GM18873 (cell line): ENCODE measurements at regions not wholly inside any gene's neighbourhood (a gene's known extent, or its start where the extent isn't known, plus 50 kb on each side); places are given as distances from the start of the nearest gene placed in this dataset.

ENCODE experiments used
- ATAC-seq: cut with Tn5 transposase; IDR thresholded peaks from one replicate; pipeline ENCODE4 v1.9.1; 2021; ENCODE audit warnings: mild to moderate bottlenecking, moderate library complexity, moderate number of reproducible peaks; ENCODE audit not compliant: unreplicated experiment, low FRiP score

DNA sequence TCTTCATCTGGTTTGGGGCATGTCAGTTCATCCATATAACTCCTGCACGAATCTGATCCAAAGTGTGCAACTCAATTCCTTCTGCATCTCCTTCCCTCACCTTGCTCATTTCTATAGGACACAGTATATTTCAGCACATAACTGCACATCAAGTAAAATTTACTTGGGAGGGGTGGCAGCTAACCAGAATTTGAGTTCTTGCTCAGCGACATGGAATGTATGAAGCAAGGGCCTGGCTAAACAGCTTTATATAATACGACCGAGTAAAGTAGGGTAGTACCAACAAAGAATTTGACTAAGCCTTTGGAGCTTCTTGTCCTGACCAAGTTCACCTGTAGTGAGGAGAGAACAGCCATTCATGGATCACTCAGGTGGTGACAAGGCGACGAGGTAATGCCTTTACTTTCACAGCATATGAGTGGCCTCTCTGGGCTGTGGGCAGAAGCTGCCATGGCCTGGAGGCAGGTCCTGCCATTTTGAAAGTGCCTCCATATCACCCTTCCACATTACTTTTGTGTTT is 570.2 kb upstream of the TNP1 start:
- ATAC-seq: no peak

- no peak for ATAC-seq
These were observed 562.0 kb upstream of the TNP1 start for GRCh38 chr2:217421834-217422233.

DNA sequence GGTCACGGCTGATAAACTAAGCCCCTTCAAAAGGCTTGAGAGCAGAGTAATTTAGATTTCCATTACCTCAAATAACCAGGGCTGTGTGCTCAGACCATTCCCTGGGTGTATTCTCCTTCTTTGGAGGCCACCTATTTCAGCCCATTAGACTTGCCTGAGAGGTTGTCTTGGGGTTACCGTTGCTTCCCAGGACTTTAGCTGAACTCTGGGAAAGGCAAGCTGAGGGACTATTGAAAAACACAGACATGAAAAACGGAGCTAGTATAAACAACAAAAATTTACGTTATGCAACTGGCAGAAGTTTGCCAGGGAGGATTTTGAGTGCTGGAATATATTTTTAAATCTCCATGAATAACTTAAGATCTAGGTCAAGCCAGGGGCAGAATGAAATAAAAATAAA is 561.0 kb upstream of the TNP1 start:
- no peak for ATAC-seq

DNA sequence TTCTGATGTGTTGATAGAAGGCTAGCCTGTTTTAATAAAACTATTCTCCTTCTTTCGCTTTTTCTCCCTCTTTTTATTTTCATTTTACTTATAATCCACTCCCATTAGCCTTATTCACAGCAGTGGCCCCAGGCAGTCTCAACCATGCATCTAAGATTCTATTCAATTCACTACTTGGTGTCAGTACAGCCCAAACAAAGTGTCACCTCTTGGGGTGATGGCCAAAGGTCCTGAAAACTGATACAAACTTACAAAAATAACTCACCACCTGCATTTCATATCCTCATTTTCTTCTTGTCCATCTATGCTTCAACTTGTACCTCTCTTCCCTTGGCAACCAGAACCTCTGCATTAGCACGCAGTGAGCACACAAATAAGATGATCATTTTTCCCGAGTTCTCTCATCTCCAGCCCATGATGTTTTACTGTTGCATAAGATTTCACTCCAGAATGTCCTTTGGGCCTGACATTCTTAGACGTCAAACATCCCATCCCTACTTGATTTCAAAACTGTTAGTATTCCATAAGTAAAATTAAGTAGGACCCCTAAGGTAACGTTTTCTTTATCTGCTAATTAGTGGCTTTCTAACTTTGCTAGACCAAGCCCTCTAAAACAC is 559.3 kb upstream of the TNP1 start:
- no peak for ATAC-seq

GRCh38 chr2:217418544-217418943 is 558.7 kb upstream of the TNP1 start:
- ATAC-seq: no peak

DNA sequence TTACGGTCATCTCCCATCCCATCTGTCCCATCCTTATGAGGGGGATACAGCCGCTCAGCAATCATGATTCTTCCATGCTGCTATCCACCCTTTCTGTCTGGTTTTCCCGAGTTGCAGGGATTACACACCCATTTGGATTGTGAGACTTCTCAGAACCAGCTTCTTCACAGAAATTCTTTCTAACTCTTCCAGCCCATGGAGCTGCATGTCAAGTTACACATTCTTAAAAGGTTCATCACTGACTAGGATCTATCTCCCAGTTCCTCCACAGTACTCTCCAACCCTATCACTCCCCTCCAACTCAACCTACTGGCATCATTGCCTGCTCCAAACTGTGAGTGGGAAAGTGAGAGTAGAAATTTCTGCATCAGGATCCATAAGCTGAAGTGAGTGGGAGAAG is 558.2 kb upstream of the TNP1 start:
- no peak for ATAC-seq

- ATAC-seq: no peak
These were observed 557.7 kb upstream of the TNP1 start for GRCh38 chr2:217417536-217417935.

DNA sequence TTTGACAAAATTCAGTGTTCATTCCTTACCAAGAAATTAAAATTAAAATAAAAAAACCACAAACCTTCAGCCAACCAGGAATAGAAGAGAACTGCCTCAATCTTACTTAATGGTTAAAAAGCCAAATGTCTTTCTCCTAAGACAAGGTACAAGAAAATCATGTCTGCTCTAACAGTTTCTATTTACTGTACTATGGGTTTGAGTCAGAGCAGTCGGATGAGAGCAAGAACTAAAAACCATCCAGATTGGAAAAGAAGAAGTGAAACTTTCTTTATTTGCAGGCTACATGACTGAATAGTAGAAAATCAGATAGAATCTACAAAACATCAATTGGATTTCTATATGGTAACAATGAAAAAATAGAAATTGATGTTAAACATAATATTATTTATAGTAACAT is 555.5 kb upstream of the TNP1 start:
- no peak for ATAC-seq

DNA sequence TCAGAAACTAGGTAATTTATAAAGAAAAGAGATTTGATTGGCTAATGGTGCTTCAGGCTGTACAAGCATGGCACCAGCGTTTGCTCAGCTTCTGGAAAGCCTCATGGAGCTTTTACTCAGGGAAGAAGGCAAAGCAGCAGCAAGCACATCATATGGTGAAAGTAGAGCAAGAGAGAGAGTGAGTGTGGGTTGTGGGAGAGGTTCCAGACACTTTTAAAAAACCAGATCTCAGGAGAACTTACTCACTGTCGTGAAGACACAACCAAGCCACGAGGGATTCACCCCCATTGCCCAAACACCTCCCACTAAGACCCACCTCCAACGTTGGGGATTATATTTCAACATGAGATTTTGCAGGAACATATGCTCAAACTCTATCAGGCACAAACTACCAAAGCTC is 554.6 kb upstream of the TNP1 start:
- no peak for ATAC-seq

DNA sequence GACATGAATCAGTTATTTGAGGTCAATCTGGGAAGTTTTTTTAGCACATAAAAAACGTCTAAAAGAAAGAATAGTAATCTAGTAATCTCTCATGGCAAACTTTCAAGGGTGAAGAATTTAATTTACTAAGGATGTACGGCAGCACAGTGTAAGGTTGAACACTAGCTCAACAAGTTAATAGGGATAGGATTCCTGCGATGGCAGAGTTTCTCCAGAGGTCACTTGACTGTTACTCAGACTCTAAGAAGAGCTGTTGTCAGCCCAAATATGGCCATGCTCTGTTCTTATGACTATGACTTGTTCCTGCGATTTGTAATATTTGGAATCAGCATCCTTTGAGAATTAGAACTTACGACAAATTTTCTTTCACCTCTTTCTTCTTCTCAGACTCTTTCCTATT is 553.3 kb upstream of the TNP1 start:
- ATAC-seq: no peak

- no peak for ATAC-seq
These were observed 552.9 kb upstream of the TNP1 start for GRCh38 chr2:217412721-217413120.

- ATAC-seq: no peak
These were observed 552.4 kb upstream of the TNP1 start for GRCh38 chr2:217412277-217412676.

DNA sequence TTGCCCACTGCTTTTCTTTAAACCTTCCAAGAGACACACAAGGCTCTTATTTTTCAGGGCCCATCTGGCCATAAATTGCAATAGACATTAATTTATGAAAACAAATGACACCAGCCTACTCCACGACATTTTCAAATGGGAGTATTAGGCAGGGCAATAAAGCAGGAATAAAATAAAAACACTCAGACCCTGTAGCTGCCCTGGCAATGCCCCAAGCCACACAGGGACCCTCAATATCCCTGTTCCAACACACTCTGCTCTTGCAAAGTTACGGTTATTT is 550.8 kb upstream of the TNP1 start:
- no peak for ATAC-seq

GRCh38 chr2:217409949-217410680 is 550.3 kb upstream of the TNP1 start:
- ATAC-seq: no peak

GRCh38 chr2:217407362-217407761 is 547.5 kb upstream of the TNP1 start:
- no peak for ATAC-seq

DNA sequence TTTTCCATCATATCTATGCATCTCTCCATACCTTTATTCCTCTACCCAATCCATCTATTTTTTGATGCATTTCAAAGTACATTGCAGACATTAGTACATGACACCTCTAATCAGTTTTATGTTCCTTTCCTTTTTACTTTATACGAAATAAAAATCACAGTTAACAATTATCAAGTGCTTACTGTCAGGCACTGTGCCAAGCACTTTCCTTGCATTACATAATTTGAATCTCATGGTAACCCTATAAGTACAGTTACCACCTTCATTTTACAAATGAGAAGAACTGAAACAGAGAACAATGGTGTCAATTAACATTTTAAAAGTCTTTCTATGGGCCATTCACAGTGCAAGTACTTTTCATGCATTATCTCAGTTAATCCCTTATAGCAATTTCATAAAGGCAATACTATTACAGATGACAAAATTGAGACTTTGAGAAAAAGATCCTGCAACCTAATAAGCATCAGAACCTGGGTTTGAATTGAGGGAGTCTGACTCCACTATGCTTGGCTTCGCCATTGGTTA is 544.4 kb upstream of the TNP1 start:
- no peak for ATAC-seq

GRCh38 chr2:217402761-217403383 is 543.0 kb upstream of the TNP1 start:
- no peak for ATAC-seq

- no peak for ATAC-seq
These were observed 542.3 kb upstream of the TNP1 start for GRCh38 chr2:217402144-217402543.

- no peak for ATAC-seq
These were observed 539.4 kb upstream of the TNP1 start for GRCh38 chr2:217399291-217399690.

DNA sequence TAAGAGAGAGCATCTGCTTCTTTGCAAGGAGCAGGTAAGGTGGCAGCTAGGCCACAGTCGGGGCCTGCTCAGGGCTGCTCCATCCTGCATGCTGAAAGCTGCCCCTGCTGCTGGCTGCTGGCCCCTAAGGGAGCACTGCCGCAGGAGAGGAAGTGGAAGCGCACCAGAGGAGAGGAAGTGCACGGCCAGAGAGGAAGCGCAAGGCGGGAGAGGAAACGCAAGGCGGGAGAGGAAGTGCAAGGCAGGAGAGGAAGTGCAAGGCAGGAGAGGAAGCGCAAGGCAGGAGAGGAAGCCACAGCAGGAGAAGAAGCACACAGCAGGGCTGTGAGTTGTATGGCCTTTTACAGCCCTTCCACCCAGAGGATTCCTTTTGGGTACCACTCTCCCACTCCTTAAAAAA is 539.0 kb upstream of the TNP1 start:
- no peak for ATAC-seq

- ATAC-seq: no peak
These were observed 538.2 kb upstream of the TNP1 start for GRCh38 chr2:217398101-217398500.

- no peak for ATAC-seq
These were observed 536.7 kb upstream of the TNP1 start for GRCh38 chr2:217396586-217396985.
